OCI-LY7 (cell line): ENCODE measurements at regions not wholly inside any gene's neighbourhood (a gene's known extent, or its start where the extent isn't known, plus 50 kb on each side); places are given as distances from the start of the nearest gene placed in this dataset.

Experiments used
- BruUV-seq: library from RNA; stranded (reverse); fragments of 400-500 nt; replicated peaks from 2 replicates; lab custom pipeline; 2021; lab: Mats Ljungman, UMichigan
- CTCF ChIA-PET: fragments of 300-600 bp; sonication (Branson Sonifier 250); formaldehyde crosslinking; loops from one replicate; lab custom pipeline; 2022; ENCODE audit warnings: antibody characterized with exemption; ENCODE audit not compliant: unreplicated experiment; lab: Charles Lee
- POLR2A ChIA-PET: fragments of 300-600 bp; sonication (Branson Sonifier 250); formaldehyde crosslinking; loops from one replicate; lab custom pipeline; 2022; ENCODE audit warnings: antibody characterized with exemption; lab: Charles Lee
- DNase-seq: peaks from one replicate; pipeline ENCODE4 v3.0.0-alpha.2; 2015; ENCODE audit warnings: low spot score
- H2AFZ ChIP-seq: fragments of 200-600 bp; sonication (generic), shearing (Covaris generic); 2 replicates; pipeline ENCODE4 v1.6.1; 2014; ENCODE audit warnings: mild to moderate bottlenecking, antibody characterized with exemption, low read length, moderate library complexity
- H3K27ac ChIP-seq: fragments of 200-600 bp; sonication (generic); 2 replicates; pipeline ENCODE4 v1.5.1; 2014; ENCODE audit warnings: mixed run types, low read depth, mild to moderate bottlenecking, moderate library complexity, low read length, inconsistent platforms; ENCODE audit not compliant: poor library complexity, severe bottlenecking
- H3K36me3 ChIP-seq: fragments of 200-600 bp; sonication (generic); 2 replicates; pipeline ENCODE4 v1.6.1; 2014; ENCODE audit warnings: mild to moderate bottlenecking, antibody characterized with exemption, low read length, moderate library complexity, mixed read lengths; ENCODE audit not compliant: insufficient read depth
- H3K4me1 ChIP-seq: fragments of 200-600 bp; sonication (generic); 2 replicates; pipeline ENCODE4 v1.5.1; 2014; ENCODE audit warnings: mild to moderate bottlenecking, low read length; ENCODE audit not compliant: insufficient read depth, poor library complexity, severe bottlenecking
- H3K4me2 ChIP-seq: fragments of 200-600 bp; sonication (generic); 2 replicates; pipeline ENCODE4 v1.6.1; 2014; ENCODE audit warnings: mild to moderate bottlenecking, low read length
- H3K4me3 ChIP-seq: fragments of 200-600 bp; sonication (generic); 2 replicates; pipeline ENCODE4 v1.5.1; 2014; ENCODE audit warnings: mild to moderate bottlenecking, low read depth, low read length; ENCODE audit not compliant: poor library complexity, severe bottlenecking
- H3K79me2 ChIP-seq: fragments of 200-600 bp; sonication (generic); 2 replicates; pipeline ENCODE4 v1.6.1; 2016; ENCODE audit warnings: low read depth, mild to moderate bottlenecking, low read length, moderate library complexity, mixed read lengths; ENCODE audit not compliant: insufficient read depth
- H3K9me2 ChIP-seq: fragments of 200-600 bp; sonication (generic); 2 replicates; pipeline ENCODE4 v1.6.1; 2016; ENCODE audit warnings: mild to moderate bottlenecking, low read length, mixed read lengths; ENCODE audit not compliant: insufficient read depth
- H3K9me3 ChIP-seq: fragments of 200-600 bp; sonication (generic); 2 replicates; pipeline ENCODE4 v1.6.1; 2014; ENCODE audit warnings: mild to moderate bottlenecking, mixed run types, low read length, mixed read lengths
- H4K20me1 ChIP-seq: fragments of 200-600 bp; sonication (generic); 2 replicates; pipeline ENCODE4 v1.6.1; 2014; ENCODE audit warnings: mild to moderate bottlenecking, antibody characterized with exemption, low read length, moderate library complexity, mixed read lengths; ENCODE audit not compliant: insufficient read depth
- CTCF ChIP-seq: fragments of 200-600 bp; sonication (generic); conservative IDR thresholded peaks from 2 replicates; pipeline ENCODE4 v1.5.1; 2014; ENCODE audit warnings: mild to moderate bottlenecking, antibody characterized with exemption, low read length, moderate library complexity, mixed read lengths
- EZH2phosphoT487 ChIP-seq: fragments of 200-600 bp; sonication (generic); IDR thresholded peaks from 2 replicates; pipeline ENCODE4 v1.6.1; 2018; ENCODE audit warnings: low read depth, borderline replicate concordance, mild to moderate bottlenecking, mixed run types, antibody characterized with exemption, low read length, moderate library complexity, mixed read lengths
- intact Hi-C: fragments of 100-400 bp; cut with micrococcal nuclease; formaldehyde crosslinking; loops from one replicate; pipeline ENCODE4 v1.10.0; 2022; ENCODE audit not compliant: unreplicated experiment

- intact Hi-C loops, result no loop called here
- Histone ChIP-seq H3K4me1 (no peaks in the 10 kb centered on the region), H3K79me2 (no peaks in the 10 kb centered on the region), H3K9me3 (no peaks in the 10 kb centered on the region), H3K36me3 (no peaks in the 10 kb centered on the region), H3K4me3 (no peak overlapping the region), H3K9me2 (no peaks in the 10 kb centered on the region), H3K27ac (no peak overlapping the region), H3K4me2 (no peak overlapping the region), H2AFZ (no peak overlapping the region), H4K20me1 (no peaks in the 10 kb centered on the region)
- TF ChIP-seq CTCF (no peak), EZH2phosphoT487 (no peak)
- CTCF ChIA-PET, result no interaction called here
- POLR2A ChIA-PET, result interaction anchor here (0.7 to 0.9 kb wide), 2 partner anchors 10 to 316 kb away, joined by 3 read pairs; no protein-coding TSS in a partner anchor
- BruUV-seq, result no TSS peak
- DNase-seq, result no peak
Measured at GRCh38 chr5:98499892-98500291, 273.6 kb upstream of the RGMB start.

- Histone ChIP-seq H3K9me2 (no peaks in the 10 kb centered on the region), H3K27ac (no peak overlapping the region), H3K4me3 (no peak overlapping the region), H3K4me1 (no peaks in the 10 kb centered on the region), H3K36me3 (no peaks in the 10 kb centered on the region), H3K9me3 (no peaks in the 10 kb centered on the region), H2AFZ (no peak overlapping the region), H3K79me2 (no peaks in the 10 kb centered on the region), H3K4me2 (no peak overlapping the region), H4K20me1 (no peaks in the 10 kb centered on the region)
- ChIA-PET CTCF (no interaction called here), POLR2A (interaction anchor here (0.9 kb wide), 1 partner anchor 10 kb away, joined by 3 read pairs; no protein-coding TSS in a partner anchor)
- no peak for DNase-seq
- intact Hi-C loops, result no loop called here
- TF ChIP-seq EZH2phosphoT487 (no peak), CTCF (no peak)
- BruUV-seq, result no TSS peak
Measured at GRCh38 chr5:98500811-98501210, 272.7 kb upstream of the RGMB start.

GRCh38 chr5:98503616-98504015, 269.8 kb upstream of the RGMB start:
- intact Hi-C loops, result no loop called here
- no peak overlapping the region for H3K4me2 ChIP-seq
- no peaks in the 10 kb centered on the region for H3K36me3 ChIP-seq
- POLR2A ChIA-PET, result interaction anchor here (0.8 kb wide), 1 partner anchor 13 kb away, joined by 3 read pairs; no protein-coding TSS in a partner anchor
- BruUV-seq, result no TSS peak
- CTCF ChIA-PET, result interaction anchor here (0.5 kb wide), 1 partner anchor 306 kb away, joined by 3 read pairs; no protein-coding TSS in a partner anchor
- TF ChIP-seq EZH2phosphoT487 (no peak), CTCF (no peak)
- H3K9me3 ChIP-seq, result no peaks in the 10 kb centered on the region
- H3K4me3 ChIP-seq, result no peak overlapping the region
- H3K79me2 ChIP-seq, result no peaks in the 10 kb centered on the region
- H3K9me2 ChIP-seq, result no peaks in the 10 kb centered on the region
- H3K27ac ChIP-seq, result no peak overlapping the region
- H3K4me1 ChIP-seq, result no peaks in the 10 kb centered on the region
- DNase-seq, result no peak
- H2AFZ ChIP-seq, result no peak overlapping the region
- no peaks in the 10 kb centered on the region for H4K20me1 ChIP-seq
